Upper lobe of right lung (tissue), 1 donor: ENCODE measurements at regions not wholly inside any gene's neighbourhood (a gene's known extent, or its start where the extent isn't known, plus 50 kb on each side); places are given as distances from the start of the nearest gene placed in this dataset.

Experiments
- ATAC-seq: fragments of 200-7000 bp; cut with Tn5 transposase; one replicate; pipeline ENCODE4 v1.9.1; 2020; ENCODE audit warnings: mild to moderate bottlenecking, moderate library complexity
- DNase-seq: peaks from one replicate; pipeline ENCODE4 v3.0.0-alpha.2; 2020
- H3K27ac ChIP-seq: fragments of 200-600 bp; one replicate; pipeline ENCODE4 v1.8.0; 2022
- H3K27me3 ChIP-seq: fragments of 200-600 bp; one replicate; pipeline ENCODE4 v1.8.0; 2022; ENCODE audit warnings: mild to moderate bottlenecking
- H3K36me3 ChIP-seq: fragments of 200-600 bp; one replicate; pipeline ENCODE4 v1.8.0; 2022
- H3K4me1 ChIP-seq: fragments of 200-600 bp; one replicate; pipeline ENCODE4 v1.8.0; 2022
- H3K4me3 ChIP-seq: fragments of 200-600 bp; one replicate; pipeline ENCODE4 v1.8.0; 2022; ENCODE audit warnings: mild to moderate bottlenecking
- H3K9me3 ChIP-seq: fragments of 200-600 bp; one replicate; pipeline ENCODE4 v1.8.0; 2022
- intact Hi-C: fragments of 100-400 bp; cut with DNase I; formaldehyde crosslinking; loops from one replicate; pipeline ENCODE4 v1.11.0; 2022
- TF ChIP-seq, protein P1 (sequence below): fragments of 200-600 bp; IDR thresholded peaks from one replicate; pipeline ENCODE4 v1.8.0; 2022; ENCODE audit warnings: antibody characterized with exemption
- donor health status: DM: no; HTN: yes; CAD: no; lungs with severe emphysema.

DNA sequence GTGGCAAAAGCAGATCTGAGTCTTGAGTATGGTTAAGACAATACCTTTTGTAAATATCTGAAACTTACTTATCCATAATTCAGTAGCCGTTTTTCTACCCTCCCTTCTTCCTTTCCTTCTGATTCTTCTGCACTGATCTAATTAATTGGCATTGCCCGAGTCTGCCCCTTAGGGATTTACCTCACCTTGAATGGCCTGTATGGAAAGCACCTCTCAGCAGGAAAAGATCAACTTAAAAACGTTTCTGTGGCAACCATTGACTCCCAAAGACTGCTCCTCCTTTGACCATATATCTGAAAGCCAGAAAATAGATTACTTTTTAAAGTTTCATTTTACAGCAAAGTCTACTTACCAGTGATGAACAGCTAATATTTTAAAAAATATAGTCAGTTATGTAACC, 496.5 kb upstream of the LCORL start:
- no peaks in the 10 kb centered on the region for H3K9me3 ChIP-seq
- intact Hi-C loops, result no loop called here
- no peaks in the 10 kb centered on the region for H3K27me3 ChIP-seq
- no peak overlapping the region for H3K27ac ChIP-seq
- H3K4me3 ChIP-seq, result no peak overlapping the region
- H3K36me3 ChIP-seq, result no peaks in the 10 kb centered on the region
- DNase-seq, result no peak
- H3K4me1 ChIP-seq, result no peaks in the 10 kb centered on the region
- no peak for ATAC-seq
- TF ChIP-seq, protein P1, sequence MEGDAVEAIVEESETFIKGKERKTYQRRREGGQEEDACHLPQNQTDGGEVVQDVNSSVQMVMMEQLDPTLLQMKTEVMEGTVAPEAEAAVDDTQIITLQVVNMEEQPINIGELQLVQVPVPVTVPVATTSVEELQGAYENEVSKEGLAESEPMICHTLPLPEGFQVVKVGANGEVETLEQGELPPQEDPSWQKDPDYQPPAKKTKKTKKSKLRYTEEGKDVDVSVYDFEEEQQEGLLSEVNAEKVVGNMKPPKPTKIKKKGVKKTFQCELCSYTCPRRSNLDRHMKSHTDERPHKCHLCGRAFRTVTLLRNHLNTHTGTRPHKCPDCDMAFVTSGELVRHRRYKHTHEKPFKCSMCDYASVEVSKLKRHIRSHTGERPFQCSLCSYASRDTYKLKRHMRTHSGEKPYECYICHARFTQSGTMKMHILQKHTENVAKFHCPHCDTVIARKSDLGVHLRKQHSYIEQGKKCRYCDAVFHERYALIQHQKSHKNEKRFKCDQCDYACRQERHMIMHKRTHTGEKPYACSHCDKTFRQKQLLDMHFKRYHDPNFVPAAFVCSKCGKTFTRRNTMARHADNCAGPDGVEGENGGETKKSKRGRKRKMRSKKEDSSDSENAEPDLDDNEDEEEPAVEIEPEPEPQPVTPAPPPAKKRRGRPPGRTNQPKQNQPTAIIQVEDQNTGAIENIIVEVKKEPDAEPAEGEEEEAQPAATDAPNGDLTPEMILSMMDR, result no peak

DNA sequence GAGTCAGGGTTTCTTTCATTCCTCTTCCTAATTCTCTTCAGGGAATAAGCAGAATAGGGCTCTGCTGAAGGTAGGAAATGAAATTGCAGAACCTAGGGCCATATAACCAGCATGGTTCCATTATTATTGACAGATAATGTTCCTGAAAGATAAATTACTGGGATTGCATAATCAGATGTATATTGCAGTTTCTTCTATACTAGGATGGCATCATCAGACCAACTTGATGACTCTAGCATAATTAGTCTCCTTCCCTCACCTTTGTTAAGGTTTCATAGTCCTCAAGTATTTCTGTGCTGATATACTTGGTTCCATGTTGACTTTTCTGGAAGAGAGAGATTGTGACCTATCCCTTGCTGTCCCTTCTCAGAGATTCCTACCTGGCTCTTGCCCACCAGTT, 492.3 kb upstream of the LCORL start:
- Histone ChIP-seq H3K4me3 (no peak overlapping the region), H3K27me3 (no peaks in the 10 kb centered on the region), H3K27ac (no peak overlapping the region), H3K9me3 (no peaks in the 10 kb centered on the region), H3K4me1 (no peaks in the 10 kb centered on the region), H3K36me3 (no peaks in the 10 kb centered on the region)
- ATAC-seq, result no peak
- intact Hi-C loops, result no loop called here
- TF ChIP-seq, protein P1, result no peak
- DNase-seq, result no peak

DNA sequence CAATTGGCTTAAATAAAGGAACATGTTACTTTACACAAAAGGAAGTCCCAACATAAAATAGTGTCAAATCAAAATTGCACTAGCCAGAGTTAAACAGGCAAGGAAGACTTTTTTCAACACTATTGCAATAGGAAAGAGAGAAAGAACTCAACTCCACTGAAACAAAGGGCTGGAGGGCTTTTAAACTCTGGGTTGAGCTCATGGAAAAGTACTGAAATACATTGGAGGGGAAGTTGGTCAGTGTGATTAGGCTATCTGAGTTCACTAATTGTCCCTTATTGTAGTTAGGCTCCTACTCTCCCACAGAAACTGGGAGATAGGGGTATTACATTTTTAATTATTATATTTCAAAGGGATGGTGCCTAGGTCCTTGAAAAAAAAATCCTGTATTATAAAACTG, 491.2 kb upstream of the LCORL start:
- Histone ChIP-seq H3K27ac (no peak overlapping the region), H3K36me3 (no peaks in the 10 kb centered on the region), H3K9me3 (no peaks in the 10 kb centered on the region), H3K4me3 (no peak overlapping the region), H3K27me3 (no peaks in the 10 kb centered on the region), H3K4me1 (no peaks in the 10 kb centered on the region)
- ATAC-seq (no peak), DNase-seq (no peak)
- intact Hi-C loops, result no loop called here
- TF ChIP-seq, protein P1, result no peak

DNA sequence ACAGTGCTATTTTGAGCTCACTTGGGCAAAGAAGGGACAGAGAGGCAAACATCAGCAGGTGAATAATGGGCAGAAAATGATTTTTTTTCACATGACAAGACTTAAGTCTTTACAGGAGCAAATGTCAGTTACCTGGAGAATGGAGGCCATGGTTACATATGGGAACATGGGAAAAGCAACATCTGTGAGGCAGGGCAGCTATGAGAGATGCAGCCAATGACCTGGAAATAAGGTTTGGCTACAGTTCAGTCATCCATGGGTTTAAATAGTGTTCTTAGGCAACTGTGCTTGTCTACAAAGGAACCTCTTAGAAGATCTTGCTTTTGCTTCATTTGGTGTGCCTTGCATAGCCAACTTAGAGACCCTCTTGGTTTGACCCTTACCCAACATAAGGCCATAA, 490.2 kb upstream of the LCORL start:
- intact Hi-C loops, result no loop called here
- Histone ChIP-seq H3K36me3 (no peaks in the 10 kb centered on the region), H3K9me3 (no peaks in the 10 kb centered on the region), H3K27me3 (no peaks in the 10 kb centered on the region), H3K4me3 (no peak overlapping the region), H3K27ac (no peak overlapping the region), H3K4me1 (no peaks in the 10 kb centered on the region)
- no peak for ATAC-seq
- no peak for DNase-seq
- TF ChIP-seq, protein P1, result no peak

DNA sequence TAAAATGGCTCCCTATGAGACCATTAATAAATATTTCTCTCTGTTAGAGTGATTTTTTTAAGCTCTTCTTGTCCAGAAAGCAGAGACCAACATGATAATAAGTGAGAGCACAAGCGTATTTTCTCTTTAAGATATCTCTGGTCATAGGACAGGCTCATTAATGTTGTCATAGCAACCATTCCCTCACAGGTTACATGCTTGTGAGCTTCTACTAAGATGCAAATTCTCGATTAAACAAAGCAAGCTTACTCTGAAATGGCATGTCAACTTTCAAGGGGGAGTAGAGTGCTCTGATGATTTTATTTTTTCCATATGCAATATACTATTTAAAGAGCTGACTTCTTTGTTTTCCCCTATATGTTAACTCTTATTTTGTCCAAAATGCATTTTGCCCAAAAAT, 487.2 kb upstream of the LCORL start:
- Histone ChIP-seq H3K27me3 (no peaks in the 10 kb centered on the region), H3K4me3 (no peak overlapping the region), H3K27ac (no peak overlapping the region), H3K36me3 (no peaks in the 10 kb centered on the region), H3K4me1 (no peaks in the 10 kb centered on the region), H3K9me3 (no peaks in the 10 kb centered on the region)
- intact Hi-C loops, result no loop called here
- no peak for ATAC-seq
- DNase-seq, result no peak
- TF ChIP-seq, protein P1, result no peak

DNA sequence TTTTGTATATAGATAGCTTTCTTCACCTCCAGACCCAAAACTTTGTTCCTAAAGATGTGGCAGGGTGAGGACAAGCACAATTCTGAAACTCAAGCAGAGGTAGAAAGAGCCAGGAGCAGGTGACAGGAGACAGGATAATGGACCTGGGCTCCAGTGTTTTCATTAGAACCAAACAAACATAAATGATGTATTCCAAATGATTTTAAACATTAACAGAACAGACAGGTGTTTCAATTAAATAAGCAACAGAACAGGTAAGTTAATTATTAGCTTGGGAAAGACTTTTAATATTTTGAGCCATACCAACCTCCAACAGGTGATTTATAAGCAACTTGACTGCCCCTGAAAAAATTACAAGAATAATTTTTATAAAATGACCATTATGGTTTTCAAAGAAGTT, 459.4 kb upstream of the LCORL start:
- no peaks in the 10 kb centered on the region for H3K27me3 ChIP-seq
- no peak overlapping the region for H3K4me3 ChIP-seq
- H3K9me3 ChIP-seq, result no peaks in the 10 kb centered on the region
- ATAC-seq, result no peak
- no peaks in the 10 kb centered on the region for H3K4me1 ChIP-seq
- TF ChIP-seq, protein P1, result no peak
- no peaks in the 10 kb centered on the region for H3K36me3 ChIP-seq
- DNase-seq, result no peak
- no peak overlapping the region for H3K27ac ChIP-seq
- intact Hi-C loops, result no loop called here
